ENCODE measurements at regions not wholly inside any gene's neighbourhood (a gene's known extent, or its start where the extent isn't known, plus 50 kb on each side); places are given as distances from the start of the nearest gene placed in this dataset.

DNA sequence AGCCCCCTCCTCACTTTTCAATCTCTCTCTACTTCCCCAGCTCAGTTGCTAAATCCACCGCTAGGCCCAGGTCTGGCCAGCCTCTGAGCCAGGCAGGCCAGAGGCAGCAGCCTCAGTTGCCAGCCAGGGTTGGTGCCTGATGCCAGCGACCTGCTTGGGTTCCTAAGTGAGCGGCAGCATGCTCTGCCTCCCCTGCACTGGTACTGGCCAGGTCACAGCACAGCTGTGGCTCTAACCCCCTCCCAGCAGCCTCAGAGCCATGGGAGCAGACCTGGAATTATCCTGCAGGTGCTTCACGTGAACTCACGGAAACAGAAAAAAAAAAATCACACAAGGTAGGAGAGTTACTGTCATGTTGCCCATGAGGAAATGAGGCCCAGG, 82.5 kb upstream of the ATF3 start:
- dilution Hi-C loops (cut with MboI; ENCODE audit: extremely low pct_ligation_motif_present, low sequenced_read_pairs) (no loop called here), intact Hi-C loops (cut with micrococcal nuclease) (no loop called here)
- Histone ChIP-seq H4K20me1 (replicated peaks; ENCODE audit: control insufficient read depth, extremely low read depth, insufficient read depth, low read length) (no peaks in the 10 kb centered on the region), H3K9me3 (replicated peaks; ENCODE audit: control insufficient read depth, insufficient read depth, low read length) (no peaks in the 10 kb centered on the region), H3K9me1 (replicated peaks; ENCODE audit: control insufficient read depth, extremely low read depth, insufficient read depth, low read length) (no peaks in the 10 kb centered on the region), H3K4me2 (ENCODE audit: insufficient read depth, low read length) (no peak overlapping the region), H3K4me3 (replicated peaks in 1 of 3; ENCODE audit: insufficient read depth in 1 of 3, low read depth in 1 of 3, low read length in 3 of 3) (no peak overlapping the region), H3K27me3 (ENCODE audit: control insufficient read depth in 2 of 2, insufficient read depth in 2 of 2, low read length in 2 of 2) (peaks cover 27 to 33% of the 10 kb centered on the region in 2 experiments), H3K4me1 (ENCODE audit: control insufficient read depth, extremely low read depth, insufficient read depth, low read length) (no peaks in the 10 kb centered on the region), H2AFZ (ENCODE audit: low read depth, low read length) (no peak overlapping the region), H3K27ac (ENCODE audit: insufficient read depth, low read depth, low read length) (no peak overlapping the region), H3K36me3 (ENCODE audit: control insufficient read depth in 2 of 2, extremely low read depth in 1 of 2, insufficient read depth in 2 of 2, low read length in 2 of 2) (no peaks in the 10 kb centered on the region), H3K79me2 (ENCODE audit: control insufficient read depth, insufficient read depth, low read length) (no peaks in the 10 kb centered on the region), H3K9ac (replicated peaks; ENCODE audit: extremely low read depth, insufficient read depth, low read length) (no peak overlapping the region)
- DNase-seq (ENCODE audit: low read depth, low spot score), result no peak
- FAIRE-seq, result no peak
- no TSS peak for BruUV-seq (replicated peaks)
- TF ChIP-seq, protein P1, sequence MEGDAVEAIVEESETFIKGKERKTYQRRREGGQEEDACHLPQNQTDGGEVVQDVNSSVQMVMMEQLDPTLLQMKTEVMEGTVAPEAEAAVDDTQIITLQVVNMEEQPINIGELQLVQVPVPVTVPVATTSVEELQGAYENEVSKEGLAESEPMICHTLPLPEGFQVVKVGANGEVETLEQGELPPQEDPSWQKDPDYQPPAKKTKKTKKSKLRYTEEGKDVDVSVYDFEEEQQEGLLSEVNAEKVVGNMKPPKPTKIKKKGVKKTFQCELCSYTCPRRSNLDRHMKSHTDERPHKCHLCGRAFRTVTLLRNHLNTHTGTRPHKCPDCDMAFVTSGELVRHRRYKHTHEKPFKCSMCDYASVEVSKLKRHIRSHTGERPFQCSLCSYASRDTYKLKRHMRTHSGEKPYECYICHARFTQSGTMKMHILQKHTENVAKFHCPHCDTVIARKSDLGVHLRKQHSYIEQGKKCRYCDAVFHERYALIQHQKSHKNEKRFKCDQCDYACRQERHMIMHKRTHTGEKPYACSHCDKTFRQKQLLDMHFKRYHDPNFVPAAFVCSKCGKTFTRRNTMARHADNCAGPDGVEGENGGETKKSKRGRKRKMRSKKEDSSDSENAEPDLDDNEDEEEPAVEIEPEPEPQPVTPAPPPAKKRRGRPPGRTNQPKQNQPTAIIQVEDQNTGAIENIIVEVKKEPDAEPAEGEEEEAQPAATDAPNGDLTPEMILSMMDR (IDR thresholded peaks at IDR 0.05; ENCODE audit: extremely low read depth in 1 of 2, insufficient read depth in 1 of 2, low read depth in 1 of 2, low read length in 2 of 2), result no peak
- TF ChIP-seq MYC (IDR thresholded peaks at IDR 0.05; ENCODE audit: low read depth, low read length) (no peak), GATA2 (IDR thresholded peaks at IDR 0.05; ENCODE audit: insufficient read depth, insufficient read length, low read depth, low read length) (no peak), FOS (IDR thresholded peaks at IDR 0.05; ENCODE audit: borderline replicate concordance, insufficient read depth, low read length) (no peak), POLR2AphosphoS5 (IDR thresholded peaks at IDR 0.05; ENCODE audit: insufficient read depth, low read depth, low read length) (no peak), JUN (IDR thresholded peaks at IDR 0.05; ENCODE audit: borderline replicate concordance, insufficient read depth, insufficient read length, low read depth) (no peak), POLR2A (IDR thresholded peaks at IDR 0.05; ENCODE audit: low read depth, low read length) (no peak), EZH2 (IDR thresholded peaks at IDR 0.05; ENCODE audit: borderline replicate concordance, low read depth, low read length, severe bottlenecking) (no peak)
- TF ChIP-seq, protein P2, sequence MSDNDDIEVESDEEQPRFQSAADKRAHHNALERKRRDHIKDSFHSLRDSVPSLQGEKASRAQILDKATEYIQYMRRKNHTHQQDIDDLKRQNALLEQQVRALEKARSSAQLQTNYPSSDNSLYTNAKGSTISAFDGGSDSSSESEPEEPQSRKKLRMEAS (IDR thresholded peaks at IDR 0.05; ENCODE audit: insufficient read depth, insufficient read length), result no peak
- POLR2A ChIA-PET, result no interaction called here
- CTCF ChIA-PET, result no interaction called here

Measured in endothelial cell of umbilical vein (primary cell).